HEK293T (cell line): ENCODE measurements at regions not wholly inside any gene's neighbourhood (a gene's known extent, or its start where the extent isn't known, plus 50 kb on each side); places are given as distances from the start of the nearest gene placed in this dataset.

ENCODE experiments used
- ARNT ChIP-seq: fragments of 450-650 bp; IDR thresholded peaks from 2 replicates; pipeline ENCODE4 v1.6.1; 2017; ENCODE audit warnings: mild to moderate bottlenecking
- FOXM1 ChIP-seq: fragments of 450-650 bp; IDR thresholded peaks from 2 replicates; pipeline ENCODE4 v1.6.1; 2017; ENCODE audit warnings: mild to moderate bottlenecking, borderline replicate concordance
- SP1 ChIP-seq: fragments of 450-650 bp; IDR thresholded peaks from 2 replicates; pipeline ENCODE4 v1.6.1; 2017
- SUZ12 ChIP-seq: fragments of 450-650 bp; IDR thresholded peaks from 2 replicates; pipeline ENCODE4 v1.6.1; 2016; ENCODE audit warnings: mild to moderate bottlenecking
- TARDBP ChIP-seq: fragments of 450-650 bp; IDR thresholded peaks from 2 replicates; pipeline ENCODE4 v1.6.1; 2016
- TF ChIP-seq, protein P1 (sequence below): fragments of 450-650 bp; IDR thresholded peaks from 2 replicates; pipeline ENCODE4 v1.6.1; 2016

DNA sequence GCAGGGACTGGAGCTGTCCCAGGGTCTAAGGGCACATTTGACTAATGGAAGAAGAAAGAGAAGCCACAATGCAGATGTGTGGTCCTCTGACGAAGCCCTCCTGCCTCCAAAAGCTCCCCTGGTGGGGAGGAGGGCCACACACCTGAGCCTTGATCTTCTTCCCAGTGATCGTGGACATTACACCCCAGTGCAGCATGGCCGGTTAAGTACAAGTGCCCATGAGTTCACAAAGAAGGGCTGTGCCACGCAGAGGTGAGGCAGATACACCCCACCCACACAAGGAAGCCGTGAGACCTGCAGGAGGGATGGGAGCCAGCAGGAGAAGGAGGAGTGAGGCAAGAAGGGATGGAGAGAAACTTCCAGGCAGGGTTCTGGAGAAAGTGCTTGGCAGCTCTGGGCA lies 199.0 kb upstream of the MVB12B start:
- TF ChIP-seq SUZ12 (no peak), FOXM1 (no peak), SP1 (no peak), TARDBP (no peak), ARNT (no peak)
- TF ChIP-seq, protein P1, sequence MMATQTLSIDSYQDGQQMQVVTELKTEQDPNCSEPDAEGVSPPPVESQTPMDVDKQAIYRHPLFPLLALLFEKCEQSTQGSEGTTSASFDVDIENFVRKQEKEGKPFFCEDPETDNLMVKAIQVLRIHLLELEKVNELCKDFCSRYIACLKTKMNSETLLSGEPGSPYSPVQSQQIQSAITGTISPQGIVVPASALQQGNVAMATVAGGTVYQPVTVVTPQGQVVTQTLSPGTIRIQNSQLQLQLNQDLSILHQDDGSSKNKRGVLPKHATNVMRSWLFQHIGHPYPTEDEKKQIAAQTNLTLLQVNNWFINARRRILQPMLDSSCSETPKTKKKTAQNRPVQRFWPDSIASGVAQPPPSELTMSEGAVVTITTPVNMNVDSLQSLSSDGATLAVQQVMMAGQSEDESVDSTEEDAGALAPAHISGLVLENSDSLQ = no peak
